SK-N-SH (cell line): ENCODE measurements at regions not wholly inside any gene's neighbourhood (a gene's known extent, or its start where the extent isn't known, plus 50 kb on each side); places are given as distances from the start of the nearest gene placed in this dataset.
"Not testable (repeated sequence)": the region's sequence is repeated elsewhere in the genome, so short reads cannot be mapped to it uniquely, and the experiment has no call there.

ENCODE experiments used
- CTCF ChIA-PET: fragments of 300-600, 350-600 bp; formaldehyde crosslinking; extraction: SDS; loops from one replicate; lab custom pipeline; 2021; lab: Yijun Ruan, JAX
- POLR2A ChIA-PET: fragments of 350-600 bp; sonication (Branson Sonifier 250); formaldehyde crosslinking; extraction: SDS; loops from one replicate; lab custom pipeline; 2020; ENCODE audit warnings: antibody characterized with exemption, inconsistent platforms; lab: Yijun Ruan, JAX
- DNase-seq: peaks from one replicate; pipeline ENCODE4 v3.0.0; 2012
- H2AFZ ChIP-seq: fragments of 200-600 bp; sonication (generic); 2 replicates; pipeline ENCODE4 v1.8.1; 2016; ENCODE audit warnings: antibody characterized with exemption, mild to moderate bottlenecking, low read depth
- H3F3A ChIP-seq: fragments of 200-600 bp; sonication (generic); replicated peaks from 2 replicates; pipeline ENCODE3; 2016; ENCODE audit warnings: antibody characterized with exemption, mild to moderate bottlenecking; ENCODE audit not compliant: insufficient read depth
- H3K27ac ChIP-seq, 2 experiments: fragments of 200-500 bp in 1 of 2; fragments of 200-600 bp in 1 of 2; sonication (Bioruptor generic) in 1 of 2; sonication (generic), shearing (Covaris generic) in 1 of 2; 2 replicates each; pipeline versions ENCODE4 v1.5.1 to v1.6.1; 2014 to 2016; ENCODE audit warnings: low read depth in 2 of 2, inconsistent platforms in 1 of 2, low read length in 1 of 2, mild to moderate bottlenecking in 1 of 2, mixed read lengths in 1 of 2
- H3K27me3 ChIP-seq: fragments of 200-600 bp; sonication (generic), shearing (Covaris generic); 2 replicates; pipeline ENCODE4 v1.6.1; 2016; ENCODE audit warnings: mixed run types; ENCODE audit not compliant: insufficient read depth
- H3K36me3 ChIP-seq, 2 experiments: fragments of 200-500 bp in 1 of 2; fragments of 200-600 bp in 1 of 2; sonication (Bioruptor generic) in 1 of 2; sonication (generic) in 1 of 2; replicated peaks in 1 of 2; 2 replicates each; pipeline versions ENCODE3 to v1.5.1; 2014 to 2016; ENCODE audit warnings: low read length in 1 of 2, mild to moderate bottlenecking in 1 of 2; ENCODE audit not compliant: insufficient read depth in 2 of 2, control insufficient read depth in 1 of 2
- H3K4me1 ChIP-seq, 2 experiments: fragments of 200-500 bp in 1 of 2; fragments of 200-600 bp in 1 of 2; sonication (Bioruptor generic) in 1 of 2; sonication (generic), shearing (Covaris generic) in 1 of 2; 2 replicates each; pipeline versions ENCODE4 v1.5.1 to v1.6.1; 2014 to 2016; ENCODE audit warnings: low read depth in 1 of 2, low read length in 1 of 2, mixed run types in 1 of 2; ENCODE audit not compliant: insufficient read depth in 2 of 2, control insufficient read depth in 1 of 2
- H3K4me2 ChIP-seq: fragments of 200-600 bp; sonication (generic), shearing (Covaris generic); 2 replicates; pipeline ENCODE4 v1.6.1; 2017; ENCODE audit warnings: mixed run types
- H3K4me3 ChIP-seq, 2 experiments: fragments of 200-500 bp in 1 of 2; fragments of 200-600 bp in 1 of 2; sonication (Bioruptor generic) in 1 of 2; sonication (generic), shearing (Covaris generic) in 1 of 2; 2 replicates each; pipeline versions ENCODE4 v1.5.1 to v1.8.1; 2014 to 2016; ENCODE audit warnings: low read depth in 2 of 2, inconsistent platforms in 1 of 2, low read length in 1 of 2, mild to moderate bottlenecking in 1 of 2, mixed read lengths in 1 of 2, moderate library complexity in 1 of 2
- H3K79me2 ChIP-seq: fragments of 200-600 bp; sonication (generic); 2 replicates; pipeline ENCODE4 v1.8.1; 2017; ENCODE audit warnings: mild to moderate bottlenecking; ENCODE audit not compliant: insufficient read depth
- H3K9ac ChIP-seq: fragments of 200-600 bp; sonication (generic); 2 replicates; pipeline ENCODE4 v1.6.1; 2017; ENCODE audit warnings: mixed run types
- H3K9me2 ChIP-seq: fragments of 200-600 bp; sonication (generic); 2 replicates; pipeline ENCODE4 v1.6.1; 2017; ENCODE audit warnings: mixed run types
- H3K9me3 ChIP-seq: fragments of 200-600 bp; sonication (generic); 2 replicates; pipeline ENCODE4 v1.6.1; 2017; ENCODE audit warnings: mixed run types, mild to moderate bottlenecking, moderate library complexity
- H4K20me1 ChIP-seq: fragments of 200-600 bp; sonication (generic); 2 replicates; pipeline ENCODE4 v1.6.1; 2017; ENCODE audit warnings: mild to moderate bottlenecking, mixed run types; ENCODE audit not compliant: insufficient read depth
- ELF1 ChIP-seq: IDR thresholded peaks from 2 replicates; pipeline ENCODE4 v1.4.0; 2012
- FOSL2 ChIP-seq: IDR thresholded peaks from 2 replicates; pipeline ENCODE4 v1.4.0; 2012; ENCODE audit warnings: low read depth, mild to moderate bottlenecking, moderate library complexity, borderline replicate concordance
- FOXM1 ChIP-seq: IDR thresholded peaks from 2 replicates; pipeline ENCODE4 v1.4.0; 2012; ENCODE audit warnings: low read depth, mild to moderate bottlenecking
- MEF2A ChIP-seq: IDR thresholded peaks from 2 replicates; pipeline ENCODE4 v1.4.0; 2012; ENCODE audit warnings: low read depth, borderline replicate concordance
- NFIC ChIP-seq: IDR thresholded peaks from 2 replicates; pipeline ENCODE4 v1.4.0; 2012; ENCODE audit warnings: borderline replicate concordance
- NRF1 ChIP-seq: IDR thresholded peaks from 2 replicates; pipeline ENCODE4 v1.6.1; 2012; ENCODE audit warnings: low read depth, mild to moderate bottlenecking, low read length
- POLR2AphosphoS5 ChIP-seq: IDR thresholded peaks from 2 replicates; pipeline ENCODE4 v1.6.1; 2012; ENCODE audit warnings: low read depth, low read length
- RAD21 ChIP-seq: IDR thresholded peaks from 2 replicates; pipeline ENCODE4 v1.6.1; 2012; ENCODE audit warnings: mild to moderate bottlenecking, low read length
- SIN3A ChIP-seq: IDR thresholded peaks from 2 replicates; pipeline ENCODE4 v1.6.1; 2012; ENCODE audit warnings: low read depth, mild to moderate bottlenecking, low read length, moderate library complexity, borderline replicate concordance
- SMC3 ChIP-seq: IDR thresholded peaks from 2 replicates; pipeline ENCODE4 v1.6.1; 2012; ENCODE audit warnings: low read depth, low read length, improper control_type of control experiment
- TAF1 ChIP-seq: IDR thresholded peaks from 2 replicates; pipeline ENCODE4 v1.6.1; 2012; ENCODE audit warnings: low read depth, mild to moderate bottlenecking, low read length, moderate library complexity, borderline replicate concordance
- TEAD4 ChIP-seq: IDR thresholded peaks from 2 replicates; pipeline ENCODE4 v1.4.0; 2012; ENCODE audit warnings: mild to moderate bottlenecking, borderline replicate concordance; ENCODE audit not compliant: insufficient read depth
- YY1 ChIP-seq: IDR thresholded peaks from 2 replicates; pipeline ENCODE4 v1.4.0; 2012; ENCODE audit warnings: low read depth, mild to moderate bottlenecking
- WGBS: methylation state at CpG from one replicate; pipeline ENCODE4 v1.1.6; 2017; ENCODE audit warnings: low lambda C conversion rate; 5-methylcytosine and 5-hydroxymethylcytosine counted together
- TF ChIP-seq, protein P1 (sequence below): IDR thresholded peaks from 2 replicates; pipeline ENCODE4 v1.4.0; 2012; ENCODE audit warnings: low read depth, borderline replicate concordance

- H3K27me3 ChIP-seq, H3K9me3 ChIP-seq, H3K79me2 ChIP-seq, H3K36me3 ChIP-seq, H4K20me1 ChIP-seq, H3K27ac ChIP-seq, DNase-seq, CTCF ChIA-PET, H3K4me2 ChIP-seq, H3K4me1 ChIP-seq, H2AFZ ChIP-seq, H3F3A ChIP-seq, H3K9me2 ChIP-seq, H3K4me3 ChIP-seq, H3K9ac ChIP-seq, POLR2A ChIA-PET: not testable (repeated sequence)
- 13% methylated on average over 4 of the region's 4 CpGs for WGBS
Measured at GRCh38 chr5:20711520-20712155, 723.6 kb upstream of the CDH18 start.

DNA sequence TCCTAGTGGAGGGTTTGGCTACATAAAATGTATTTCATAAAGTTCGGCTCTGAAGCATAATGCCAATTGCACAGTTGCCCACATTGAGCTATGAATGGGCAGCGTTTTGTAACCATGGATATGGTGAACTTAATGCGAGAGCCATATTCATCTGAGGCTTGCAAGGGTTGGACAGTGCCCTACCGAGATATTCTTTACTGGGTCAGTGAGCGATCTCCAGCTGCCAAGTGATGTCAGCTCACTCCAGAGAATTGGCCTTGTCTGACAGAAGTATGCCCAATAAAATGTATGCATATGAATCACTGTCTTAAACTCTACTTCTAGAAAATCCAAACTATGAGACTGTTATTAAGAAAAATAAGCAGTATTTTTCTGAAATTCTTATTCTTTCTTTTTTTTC, 719.6 kb upstream of the CDH18 start:
- H3F3A ChIP-seq, H3K27me3 ChIP-seq, H2AFZ ChIP-seq, POLR2A ChIA-PET, H3K4me2 ChIP-seq, H3K36me3 ChIP-seq, H3K4me1 ChIP-seq, H3K9me3 ChIP-seq, H3K9ac ChIP-seq, H4K20me1 ChIP-seq, H3K9me2 ChIP-seq, H3K4me3 ChIP-seq, CTCF ChIA-PET, H3K27ac ChIP-seq, H3K79me2 ChIP-seq, DNase-seq: not testable (repeated sequence)
- 37% methylated on average over 5 of the region's 5 CpGs for WGBS

- Histone ChIP-seq H4K20me1 (no peaks in the 10 kb centered on the region), H3K9me3 (no peaks in the 10 kb centered on the region), H3K4me3 (no peak overlapping the region), H3K9ac (no peak overlapping the region), H3K27ac (no peak overlapping the region), H3K27me3 (no peaks in the 10 kb centered on the region; the same call in 1 of the 2 replicates), H3K4me2 (no peak overlapping the region), H3F3A (no peaks in the 10 kb centered on the region), H3K4me1 (no peaks in the 10 kb centered on the region), H3K9me2 (no peaks in the 10 kb centered on the region), H3K36me3 (no peaks in the 10 kb centered on the region), H3K79me2 (no peaks in the 10 kb centered on the region), H2AFZ (no peak overlapping the region)
- ChIA-PET POLR2A (no interaction called here), CTCF (no interaction called here)
- 39% methylated on average over 2 of the region's 2 CpGs for WGBS
- TF ChIP-seq NFIC (no peak), FOXM1 (no peak), POLR2AphosphoS5 (no peak), SMC3 (no peak), SIN3A (no peak), NRF1 (no peak)
- no peak for DNase-seq
Measured at GRCh38 chr5:20694121-20694520, 706.1 kb upstream of the CDH18 start.

GRCh38 chr5:20692913-20693312, 704.9 kb upstream of the CDH18 start:
- Histone ChIP-seq H3K4me1 (no peaks in the 10 kb centered on the region), H2AFZ (no peak overlapping the region), H3K4me3 (no peak overlapping the region), H3K27me3 (peaks cover 1% of the 10 kb centered on the region; the same call in 1 of the 2 replicates), H3K36me3 (no peaks in the 10 kb centered on the region), H4K20me1 (no peaks in the 10 kb centered on the region), H3K9me3 (no peaks in the 10 kb centered on the region), H3K9ac (no peak overlapping the region), H3K27ac (no peak overlapping the region), H3K79me2 (no peaks in the 10 kb centered on the region), H3K4me2 (no peak overlapping the region), H3K9me2 (no peaks in the 10 kb centered on the region), H3F3A (no peaks in the 10 kb centered on the region)
- no peak for DNase-seq
- ChIA-PET CTCF (no interaction called here), POLR2A (no interaction called here)
- WGBS, result 4% methylated on average over 1 of the region's 1 CpG
- TF ChIP-seq FOXM1 (no peak), TAF1 (no peak), MEF2A (no peak), RAD21 (no peak), YY1 (no peak), TEAD4 (no peak), POLR2AphosphoS5 (no peak), ELF1 (no peak), FOSL2 (no peak)
- TF ChIP-seq, protein P1, sequence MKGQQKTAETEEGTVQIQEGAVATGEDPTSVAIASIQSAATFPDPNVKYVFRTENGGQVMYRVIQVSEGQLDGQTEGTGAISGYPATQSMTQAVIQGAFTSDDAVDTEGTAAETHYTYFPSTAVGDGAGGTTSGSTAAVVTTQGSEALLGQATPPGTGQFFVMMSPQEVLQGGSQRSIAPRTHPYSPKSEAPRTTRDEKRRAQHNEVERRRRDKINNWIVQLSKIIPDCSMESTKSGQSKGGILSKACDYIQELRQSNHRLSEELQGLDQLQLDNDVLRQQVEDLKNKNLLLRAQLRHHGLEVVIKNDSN, result no peak
